ENCODE measurements at regions not wholly inside any gene's neighbourhood (a gene's known extent, or its start where the extent isn't known, plus 50 kb on each side); places are given as distances from the start of the nearest gene placed in this dataset.

- no peak for TF ChIP-seq SIN3A (IDR thresholded peaks at IDR 0.05; ENCODE audit: borderline replicate concordance, insufficient read depth, low read length)
- no peak for TF ChIP-seq FOXP2 (optimal IDR thresholded peaks at IDR 0.05; ENCODE audit: borderline replicate concordance, extremely low read depth, extremely low read length, insufficient read depth)
- TF ChIP-seq POLR2AphosphoS5 (IDR thresholded peaks at IDR 0.05; ENCODE audit: low read depth, low read length): no peak
- no peak for TF ChIP-seq TAF1 (IDR thresholded peaks at IDR 0.05; ENCODE audit: borderline replicate concordance, insufficient read depth, low read length)
- TF ChIP-seq, protein P1, sequence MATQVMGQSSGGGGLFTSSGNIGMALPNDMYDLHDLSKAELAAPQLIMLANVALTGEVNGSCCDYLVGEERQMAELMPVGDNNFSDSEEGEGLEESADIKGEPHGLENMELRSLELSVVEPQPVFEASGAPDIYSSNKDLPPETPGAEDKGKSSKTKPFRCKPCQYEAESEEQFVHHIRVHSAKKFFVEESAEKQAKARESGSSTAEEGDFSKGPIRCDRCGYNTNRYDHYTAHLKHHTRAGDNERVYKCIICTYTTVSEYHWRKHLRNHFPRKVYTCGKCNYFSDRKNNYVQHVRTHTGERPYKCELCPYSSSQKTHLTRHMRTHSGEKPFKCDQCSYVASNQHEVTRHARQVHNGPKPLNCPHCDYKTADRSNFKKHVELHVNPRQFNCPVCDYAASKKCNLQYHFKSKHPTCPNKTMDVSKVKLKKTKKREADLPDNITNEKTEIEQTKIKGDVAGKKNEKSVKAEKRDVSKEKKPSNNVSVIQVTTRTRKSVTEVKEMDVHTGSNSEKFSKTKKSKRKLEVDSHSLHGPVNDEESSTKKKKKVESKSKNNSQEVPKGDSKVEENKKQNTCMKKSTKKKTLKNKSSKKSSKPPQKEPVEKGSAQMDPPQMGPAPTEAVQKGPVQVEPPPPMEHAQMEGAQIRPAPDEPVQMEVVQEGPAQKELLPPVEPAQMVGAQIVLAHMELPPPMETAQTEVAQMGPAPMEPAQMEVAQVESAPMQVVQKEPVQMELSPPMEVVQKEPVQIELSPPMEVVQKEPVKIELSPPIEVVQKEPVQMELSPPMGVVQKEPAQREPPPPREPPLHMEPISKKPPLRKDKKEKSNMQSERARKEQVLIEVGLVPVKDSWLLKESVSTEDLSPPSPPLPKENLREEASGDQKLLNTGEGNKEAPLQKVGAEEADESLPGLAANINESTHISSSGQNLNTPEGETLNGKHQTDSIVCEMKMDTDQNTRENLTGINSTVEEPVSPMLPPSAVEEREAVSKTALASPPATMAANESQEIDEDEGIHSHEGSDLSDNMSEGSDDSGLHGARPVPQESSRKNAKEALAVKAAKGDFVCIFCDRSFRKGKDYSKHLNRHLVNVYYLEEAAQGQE (IDR thresholded peaks at IDR 0.05; ENCODE audit: insufficient read depth in 1 of 2, low read depth in 2 of 2, low read length in 2 of 2): no peak
These were observed 917.6 kb downstream of the EPHA3 start for GRCh38 chr3:90025019-90025418.

DNA sequence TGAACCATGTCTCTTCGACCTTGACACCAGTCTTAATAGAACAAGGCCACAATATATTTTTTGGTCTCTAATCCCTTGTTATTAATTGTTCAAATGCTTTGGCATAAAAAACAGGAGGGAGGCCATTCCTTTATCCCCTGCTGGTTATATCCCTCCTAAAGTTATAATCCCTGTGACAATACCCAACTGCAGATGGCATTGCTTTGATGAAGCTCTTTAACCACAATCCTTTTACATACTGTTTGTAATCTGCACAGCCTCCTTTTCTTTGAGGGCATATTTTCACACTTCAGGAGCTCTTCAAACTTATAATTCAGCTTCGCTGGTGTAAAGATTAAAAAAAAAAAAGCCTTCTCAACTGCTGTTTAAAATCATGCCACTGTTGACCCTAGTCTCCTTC lies 919.0 kb downstream of the EPHA3 start:
- TF ChIP-seq SIN3A (IDR thresholded peaks at IDR 0.05; ENCODE audit: borderline replicate concordance, insufficient read depth, low read length) (no peak), FOXP2 (optimal IDR thresholded peaks at IDR 0.05; ENCODE audit: borderline replicate concordance, extremely low read depth, extremely low read length, insufficient read depth) (no peak), POLR2AphosphoS5 (IDR thresholded peaks at IDR 0.05; ENCODE audit: low read depth, low read length) (no peak), TAF1 (IDR thresholded peaks at IDR 0.05; ENCODE audit: borderline replicate concordance, insufficient read depth, low read length) (no peak)
- TF ChIP-seq, protein P1 (IDR thresholded peaks at IDR 0.05; ENCODE audit: insufficient read depth in 1 of 2, low read depth in 2 of 2, low read length in 2 of 2): no peak

GRCh38 chr3:90031121-90031520 lies 923.7 kb downstream of the EPHA3 start:
- TF ChIP-seq, protein P1 (IDR thresholded peaks at IDR 0.05; ENCODE audit: insufficient read depth in 1 of 2, low read depth in 2 of 2, low read length in 2 of 2): no peak
- TF ChIP-seq TAF1 (IDR thresholded peaks at IDR 0.05; ENCODE audit: borderline replicate concordance, insufficient read depth, low read length): no peak
- TF ChIP-seq FOXP2 (optimal IDR thresholded peaks at IDR 0.05; ENCODE audit: borderline replicate concordance, extremely low read depth, extremely low read length, insufficient read depth): no peak

GRCh38 chr3:90032980-90033641 lies 925.7 kb downstream of the EPHA3 start:
- TF ChIP-seq, protein P1 (IDR thresholded peaks at IDR 0.05; ENCODE audit: insufficient read depth in 1 of 2, low read depth in 2 of 2, low read length in 2 of 2): no peak
- TF ChIP-seq FOXP2 (optimal IDR thresholded peaks at IDR 0.05; ENCODE audit: borderline replicate concordance, extremely low read depth, extremely low read length, insufficient read depth): no peak

DNA sequence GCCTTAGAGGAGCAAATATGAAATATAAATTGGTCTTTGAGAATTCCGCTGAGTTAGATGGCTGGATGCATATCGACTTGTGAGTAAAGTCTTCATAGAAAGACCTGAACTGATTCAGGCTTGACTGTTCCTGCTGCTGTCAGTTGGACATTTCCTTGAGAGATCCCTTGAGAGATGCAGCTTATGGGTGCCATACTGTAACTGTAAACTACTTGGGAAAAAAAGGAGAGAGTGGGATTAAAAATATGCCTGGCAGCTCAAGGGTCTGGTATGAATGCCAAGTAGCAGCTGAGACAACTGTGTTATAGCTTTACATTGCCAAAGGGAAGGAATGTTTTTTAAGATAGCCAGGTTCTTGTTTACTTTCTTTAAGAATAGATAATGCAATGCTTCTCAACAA lies 926.6 kb downstream of the EPHA3 start:
- no peak for TF ChIP-seq FOXP2 (optimal IDR thresholded peaks at IDR 0.05; ENCODE audit: borderline replicate concordance, extremely low read depth, extremely low read length, insufficient read depth)
- TF ChIP-seq, protein P1 (IDR thresholded peaks at IDR 0.05; ENCODE audit: insufficient read depth in 1 of 2, low read depth in 2 of 2, low read length in 2 of 2): no peak
- TF ChIP-seq POLR2AphosphoS5 (IDR thresholded peaks at IDR 0.05; ENCODE audit: low read depth, low read length): no peak
- no peak for TF ChIP-seq SIN3A (IDR thresholded peaks at IDR 0.05; ENCODE audit: borderline replicate concordance, insufficient read depth, low read length)
- TF ChIP-seq TAF1 (IDR thresholded peaks at IDR 0.05; ENCODE audit: borderline replicate concordance, insufficient read depth, low read length): no peak
